GM12891 (cell line): ENCODE measurements at regions not wholly inside any gene's neighbourhood (a gene's known extent, or its start where the extent isn't known, plus 50 kb on each side); places are given as distances from the start of the nearest gene placed in this dataset.

Experiments used
- DNase-seq: peaks from one replicate; pipeline ENCODE4 v3.0.0; 2011; ENCODE audit warnings: low spot score; ENCODE audit not compliant: insufficient read length
- FAIRE-seq: peaks from 2 replicates; lab custom pipeline; 2011; peaks lifted over from hg19 to GRCh38; lab: Jason Lieb, UNC
- PAX5 ChIP-seq: IDR thresholded peaks from 2 replicates; pipeline ENCODE4 v1.6.1; 2011; ENCODE audit warnings: low read length, moderate library complexity, mild to moderate bottlenecking; ENCODE audit not compliant: insufficient read depth, severe bottlenecking
- POLR2A ChIP-seq: IDR thresholded peaks from 2 replicates; pipeline ENCODE4 v1.6.1; 2011; ENCODE audit warnings: low read depth, low read length, control low read depth
- POLR2AphosphoS5 ChIP-seq: IDR thresholded peaks from 2 replicates; pipeline ENCODE4 v1.6.1; 2011; ENCODE audit warnings: low read depth, low read length, control low read depth
- POU2F2 ChIP-seq: IDR thresholded peaks from 2 replicates; pipeline ENCODE4 v1.6.1; 2011; ENCODE audit warnings: low read depth, mild to moderate bottlenecking, control low read depth, low read length, moderate library complexity
- SPI1 ChIP-seq: IDR thresholded peaks from 2 replicates; pipeline ENCODE4 v1.6.1; 2011; ENCODE audit warnings: low read depth, low read length, control low read depth
- TAF1 ChIP-seq: IDR thresholded peaks from 2 replicates; pipeline ENCODE4 v1.6.1; 2011; ENCODE audit warnings: low read depth, low read length, control low read depth

- no peak for TF ChIP-seq SPI1
- no peak for TF ChIP-seq POLR2AphosphoS5
- TF ChIP-seq PAX5, result no peak
- TF ChIP-seq POU2F2, result no peak
- no peak for TF ChIP-seq TAF1
- no peak for TF ChIP-seq POLR2A
- DNase-seq (no peak), FAIRE-seq (no peak)
These were observed 58.3 kb upstream of the FAM20C start for GRCh38 chr7:134029-134428.

- no peak for TF ChIP-seq TAF1
- no peak for TF ChIP-seq POU2F2
- TF ChIP-seq POLR2A, result no peak
- TF ChIP-seq POLR2AphosphoS5, result no peak
- no peak for TF ChIP-seq PAX5
- TF ChIP-seq SPI1, result no peak
- no peak for DNase-seq
- FAIRE-seq, result no peak
These were observed 57.7 kb upstream of the FAM20C start for GRCh38 chr7:134561-135256.

- FAIRE-seq, result no peak
- TF ChIP-seq POU2F2, result no peak
- no peak for TF ChIP-seq POLR2A
- no peak for TF ChIP-seq TAF1
- no peak for TF ChIP-seq POLR2AphosphoS5
- no peak for TF ChIP-seq SPI1
- no peak for TF ChIP-seq PAX5
- DNase-seq, result no peak
These were observed 57.1 kb upstream of the FAM20C start for GRCh38 chr7:135257-135653.

GRCh38 chr7:135731-136645 lies 56.4 kb upstream of the FAM20C start:
- TF ChIP-seq POU2F2 (no peak), POLR2AphosphoS5 (no peak), TAF1 (no peak), PAX5 (no peak), POLR2A (no peak), SPI1 (no peak)
- DNase-seq, result no peak
- no peak for FAIRE-seq

GRCh38 chr7:137094-137891 lies 55.1 kb upstream of the FAM20C start:
- DNase-seq, result no peak
- TF ChIP-seq POU2F2, result no peak
- TF ChIP-seq SPI1, result no peak
- TF ChIP-seq POLR2AphosphoS5, result no peak
- no peak for TF ChIP-seq TAF1
- no peak for TF ChIP-seq PAX5
- no peak for TF ChIP-seq POLR2A
- no peak for FAIRE-seq

GRCh38 chr7:139131-139530 lies 53.2 kb upstream of the FAM20C start:
- FAIRE-seq, result no peak
- no peak for DNase-seq
- TF ChIP-seq PAX5 (no peak), POLR2AphosphoS5 (no peak), SPI1 (no peak), POLR2A (no peak), TAF1 (no peak), POU2F2 (no peak)

- FAIRE-seq (no peak), DNase-seq (no peak)
- TF ChIP-seq SPI1 (no peak), POU2F2 (no peak), POLR2AphosphoS5 (no peak)
These were observed 52.7 kb upstream of the FAM20C start for GRCh38 chr7:139561-140243.

- TF ChIP-seq PAX5 (no peak), POU2F2 (no peak), SPI1 (no peak), TAF1 (no peak), POLR2AphosphoS5 (no peak), POLR2A (no peak)
These were observed 51.4 kb upstream of the FAM20C start for GRCh38 chr7:140996-141395.

More at GRCh38 chr7:140996-141395, 51.4 kb upstream of the FAM20C start:
- FAIRE-seq (no peak), DNase-seq (no peak)
